Astrocyte (in vitro differentiated cells and primary cell): ENCODE measurements at regions not wholly inside any gene's neighbourhood (a gene's known extent, or its start where the extent isn't known, plus 50 kb on each side); places are given as distances from the start of the nearest gene placed in this dataset.

Experiments
- DNase-seq: peaks from one replicate; pipeline ENCODE4 v3.0.0-alpha.2; 2010; ENCODE audit warnings: low read depth
- FAIRE-seq: peaks from 2 replicates; lab custom pipeline; 2011; peaks lifted over from hg19 to GRCh38; lab: Jason Lieb, UNC
- H2AFZ ChIP-seq: 2 replicates; pipeline ENCODE4 v1.6.0; 2012; ENCODE audit warnings: low read depth, low read length, inconsistent platforms
- H3K27ac ChIP-seq: 2 replicates; pipeline ENCODE4 v1.5.1; 2011; ENCODE audit warnings: low read depth, low read length, inconsistent platforms
- H3K27me3 ChIP-seq: 2 replicates; pipeline ENCODE4 v1.6.0; 2011; ENCODE audit warnings: low read length, inconsistent platforms; ENCODE audit not compliant: insufficient read depth
- H3K36me3 ChIP-seq: 2 replicates; pipeline ENCODE4 v1.5.1; 2011; ENCODE audit warnings: low read length, inconsistent platforms; ENCODE audit not compliant: insufficient read depth
- H3K4me1 ChIP-seq: 2 replicates; pipeline ENCODE4 v1.5.1; 2011; ENCODE audit warnings: low read length, inconsistent platforms; ENCODE audit not compliant: insufficient read depth
- H3K4me2 ChIP-seq: 2 replicates; pipeline ENCODE4 v1.6.0; 2012; ENCODE audit warnings: low read length, inconsistent platforms
- H3K4me3 ChIP-seq: 2 replicates; pipeline ENCODE4 v1.5.1; 2011; ENCODE audit warnings: low read depth, mild to moderate bottlenecking, low read length, inconsistent platforms; ENCODE audit not compliant: insufficient read depth
- H3K79me2 ChIP-seq: 2 replicates; pipeline ENCODE4 v1.6.0; 2012; ENCODE audit warnings: mild to moderate bottlenecking, low read length, inconsistent platforms; ENCODE audit not compliant: insufficient read depth
- H3K9ac ChIP-seq: 2 replicates; pipeline ENCODE4 v1.6.0; 2012; ENCODE audit warnings: mild to moderate bottlenecking, low read length, inconsistent platforms
- H3K9me3 ChIP-seq: 2 replicates; pipeline ENCODE4 v1.5.1; 2012; ENCODE audit warnings: low read depth, mild to moderate bottlenecking, low read length, inconsistent platforms; ENCODE audit not compliant: insufficient read depth
- H4K20me1 ChIP-seq: 2 replicates; pipeline ENCODE4 v1.6.0; 2012; ENCODE audit warnings: low read length, inconsistent platforms; ENCODE audit not compliant: insufficient read depth
- H3K27ac Mint-ChIP-seq: one replicate; pipeline ENCODE4 v1.8.0; 2021; ENCODE audit warnings: mild to moderate bottlenecking, mixed read lengths; ENCODE audit not compliant: unreplicated experiment
- H3K27me3 Mint-ChIP-seq: one replicate; pipeline ENCODE4 v1.8.0; 2021; ENCODE audit warnings: low read depth, mixed read lengths; ENCODE audit not compliant: unreplicated experiment
- H3K36me3 Mint-ChIP-seq: one replicate; pipeline ENCODE4 v1.8.0; 2021; ENCODE audit warnings: low read depth, mixed read lengths; ENCODE audit not compliant: unreplicated experiment
- H3K4me1 Mint-ChIP-seq: one replicate; pipeline ENCODE4 v1.8.0; 2021; ENCODE audit warnings: low read depth, mixed read lengths; ENCODE audit not compliant: unreplicated experiment
- H3K4me3 Mint-ChIP-seq: one replicate; pipeline ENCODE4 v1.8.0; 2021; ENCODE audit warnings: mild to moderate bottlenecking, moderate library complexity, mixed read lengths; ENCODE audit not compliant: unreplicated experiment
- H3K9me3 Mint-ChIP-seq: one replicate; pipeline ENCODE4 v1.8.0; 2021; ENCODE audit warnings: mild to moderate bottlenecking, mixed read lengths; ENCODE audit not compliant: unreplicated experiment
- EZH2 ChIP-seq: IDR thresholded peaks from 2 replicates; pipeline ENCODE4 v1.6.1; 2012; ENCODE audit warnings: mild to moderate bottlenecking, low read length, inconsistent platforms; ENCODE audit not compliant: insufficient read depth
- TF ChIP-seq, protein P1 (sequence below): IDR thresholded peaks from 2 replicates; pipeline ENCODE4 v1.5.1; 2011; ENCODE audit warnings: low read depth, mild to moderate bottlenecking, inconsistent platforms, low read length, moderate library complexity; ENCODE audit not compliant: insufficient read depth

DNA sequence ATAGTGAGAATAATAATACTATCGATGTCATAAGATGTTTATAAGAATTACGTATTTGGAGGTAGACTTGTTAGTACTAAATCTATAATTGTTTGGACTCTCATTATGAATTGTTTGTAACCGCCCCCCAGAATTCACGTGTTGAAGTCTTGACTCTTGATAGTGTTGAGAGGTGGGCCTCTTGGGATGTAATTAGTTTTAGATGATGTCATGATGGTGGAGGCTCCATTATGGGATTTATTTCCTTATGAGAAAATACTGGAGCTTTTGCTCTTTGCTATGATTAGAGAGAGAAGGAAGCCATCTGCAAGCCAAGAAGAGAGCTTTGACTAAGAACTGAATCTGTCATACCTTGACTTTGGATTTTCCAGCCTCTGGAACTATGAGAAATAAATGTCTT lies 142.2 kb downstream of the PRDM9 start:
- Mint-ChIP-seq H3K36me3 (no peaks in the 10 kb centered on the region), H3K27me3 (no peaks in the 10 kb centered on the region), H3K4me1 (peaks cover 7% of the 10 kb centered on the region), H3K9me3 (peaks cover 2% of the 10 kb centered on the region), H3K4me3 (no peak overlapping the region), H3K27ac (no peak overlapping the region)
- Histone ChIP-seq H3K4me3 (no peak overlapping the region), H3K27ac (no peak overlapping the region), H3K27me3 (no peaks in the 10 kb centered on the region), H3K4me2 (no peak overlapping the region), H3K4me1 (no peaks in the 10 kb centered on the region), H3K9me3 (no peaks in the 10 kb centered on the region), H3K36me3 (no peaks in the 10 kb centered on the region), H3K9ac (no peak overlapping the region), H4K20me1 (no peaks in the 10 kb centered on the region), H3K79me2 (no peaks in the 10 kb centered on the region), H2AFZ (no peak overlapping the region)
- DNase-seq (no peak), FAIRE-seq (no peak)
- TF ChIP-seq EZH2, result no peak
- TF ChIP-seq, protein P1, sequence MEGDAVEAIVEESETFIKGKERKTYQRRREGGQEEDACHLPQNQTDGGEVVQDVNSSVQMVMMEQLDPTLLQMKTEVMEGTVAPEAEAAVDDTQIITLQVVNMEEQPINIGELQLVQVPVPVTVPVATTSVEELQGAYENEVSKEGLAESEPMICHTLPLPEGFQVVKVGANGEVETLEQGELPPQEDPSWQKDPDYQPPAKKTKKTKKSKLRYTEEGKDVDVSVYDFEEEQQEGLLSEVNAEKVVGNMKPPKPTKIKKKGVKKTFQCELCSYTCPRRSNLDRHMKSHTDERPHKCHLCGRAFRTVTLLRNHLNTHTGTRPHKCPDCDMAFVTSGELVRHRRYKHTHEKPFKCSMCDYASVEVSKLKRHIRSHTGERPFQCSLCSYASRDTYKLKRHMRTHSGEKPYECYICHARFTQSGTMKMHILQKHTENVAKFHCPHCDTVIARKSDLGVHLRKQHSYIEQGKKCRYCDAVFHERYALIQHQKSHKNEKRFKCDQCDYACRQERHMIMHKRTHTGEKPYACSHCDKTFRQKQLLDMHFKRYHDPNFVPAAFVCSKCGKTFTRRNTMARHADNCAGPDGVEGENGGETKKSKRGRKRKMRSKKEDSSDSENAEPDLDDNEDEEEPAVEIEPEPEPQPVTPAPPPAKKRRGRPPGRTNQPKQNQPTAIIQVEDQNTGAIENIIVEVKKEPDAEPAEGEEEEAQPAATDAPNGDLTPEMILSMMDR, result no peak

DNA sequence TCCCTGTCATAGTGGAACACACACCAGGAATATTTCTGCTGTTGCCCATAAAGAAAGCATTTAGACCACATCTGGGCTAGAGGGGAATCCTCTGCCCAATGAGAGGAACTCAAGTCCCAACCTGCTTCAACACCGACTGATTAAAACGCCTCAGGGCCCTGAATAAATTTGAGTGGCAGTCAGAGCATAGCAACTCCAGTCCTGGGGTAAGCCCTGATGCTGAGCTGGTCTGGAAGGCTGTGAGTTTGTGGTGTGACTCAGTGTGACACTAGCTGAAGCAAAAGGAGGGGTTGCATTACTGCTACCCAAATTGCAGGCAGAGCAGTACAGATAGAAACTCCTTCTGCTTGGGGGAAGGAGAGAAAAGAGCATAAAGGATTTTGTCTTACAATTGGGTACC lies 148.3 kb downstream of the PRDM9 start:
- FAIRE-seq (no peak), DNase-seq (no peak)
- H3K4me1 Mint-ChIP-seq, result no peaks in the 10 kb centered on the region
- no peaks in the 10 kb centered on the region for H3K79me2 ChIP-seq
- no peak overlapping the region for H3K4me3 ChIP-seq
- H3K4me3 Mint-ChIP-seq, result no peak overlapping the region
- no peak overlapping the region for H2AFZ ChIP-seq
- H3K27ac ChIP-seq, result no peak overlapping the region
- no peaks in the 10 kb centered on the region for H3K4me1 ChIP-seq
- no peaks in the 10 kb centered on the region for H3K9me3 ChIP-seq
- H4K20me1 ChIP-seq, result no peaks in the 10 kb centered on the region
- no peaks in the 10 kb centered on the region for H3K9me3 Mint-ChIP-seq
- H3K36me3 ChIP-seq, result no peaks in the 10 kb centered on the region
- no peaks in the 10 kb centered on the region for H3K27me3 Mint-ChIP-seq
- H3K36me3 Mint-ChIP-seq, result no peaks in the 10 kb centered on the region
- H3K27me3 ChIP-seq, result no peaks in the 10 kb centered on the region
- H3K4me2 ChIP-seq, result no peak overlapping the region
- no peak overlapping the region for H3K9ac ChIP-seq
- TF ChIP-seq, protein P1, result no peak
- no peak for TF ChIP-seq EZH2
- no peak overlapping the region for H3K27ac Mint-ChIP-seq

DNA sequence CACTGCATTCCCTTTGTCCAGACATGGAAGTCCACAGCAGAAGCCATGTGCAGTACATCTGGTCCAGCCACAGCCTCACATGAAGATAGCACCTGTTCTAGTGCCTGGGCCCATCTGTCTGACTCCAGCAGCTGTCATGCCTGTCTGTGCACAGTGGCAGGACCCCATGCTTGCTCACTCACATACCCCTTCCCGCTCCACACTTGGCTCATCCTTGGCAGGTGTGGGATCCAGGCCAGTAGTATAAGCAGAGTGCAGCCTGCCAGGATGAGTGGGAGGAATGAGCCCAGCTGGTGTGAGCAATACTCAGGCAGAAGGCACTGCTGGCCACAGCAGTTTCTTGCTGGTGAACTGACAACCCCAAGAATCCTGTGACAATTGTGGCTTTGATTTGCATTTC lies 168.0 kb downstream of the PRDM9 start:
- no peak overlapping the region for H3K4me2 ChIP-seq
- H3K4me3 Mint-ChIP-seq, result no peak overlapping the region
- no peaks in the 10 kb centered on the region for H3K4me1 ChIP-seq
- H3K9me3 Mint-ChIP-seq, result peaks cover 1% of the 10 kb centered on the region
- no peaks in the 10 kb centered on the region for H4K20me1 ChIP-seq
- FAIRE-seq (no peak), DNase-seq (no peak)
- H3K4me3 ChIP-seq, result no peak overlapping the region
- H2AFZ ChIP-seq, result no peak overlapping the region
- peaks cover 5% of the 10 kb centered on the region for H3K9me3 ChIP-seq
- H3K79me2 ChIP-seq, result no peaks in the 10 kb centered on the region
- H3K27ac ChIP-seq, result no peak overlapping the region
- H3K27me3 Mint-ChIP-seq, result no peaks in the 10 kb centered on the region
- no peaks in the 10 kb centered on the region for H3K27me3 ChIP-seq
- H3K4me1 Mint-ChIP-seq, result no peaks in the 10 kb centered on the region
- TF ChIP-seq, protein P1, result no peak
- no peak for TF ChIP-seq EZH2
- H3K9ac ChIP-seq, result no peak overlapping the region
- H3K27ac Mint-ChIP-seq, result no peak overlapping the region
- H3K36me3 Mint-ChIP-seq, result no peaks in the 10 kb centered on the region
- no peaks in the 10 kb centered on the region for H3K36me3 ChIP-seq
